ENCODE measurements at regions not wholly inside any gene's neighbourhood (a gene's known extent, or its start where the extent isn't known, plus 50 kb on each side); places are given as distances from the start of the nearest gene placed in this dataset.

DNA sequence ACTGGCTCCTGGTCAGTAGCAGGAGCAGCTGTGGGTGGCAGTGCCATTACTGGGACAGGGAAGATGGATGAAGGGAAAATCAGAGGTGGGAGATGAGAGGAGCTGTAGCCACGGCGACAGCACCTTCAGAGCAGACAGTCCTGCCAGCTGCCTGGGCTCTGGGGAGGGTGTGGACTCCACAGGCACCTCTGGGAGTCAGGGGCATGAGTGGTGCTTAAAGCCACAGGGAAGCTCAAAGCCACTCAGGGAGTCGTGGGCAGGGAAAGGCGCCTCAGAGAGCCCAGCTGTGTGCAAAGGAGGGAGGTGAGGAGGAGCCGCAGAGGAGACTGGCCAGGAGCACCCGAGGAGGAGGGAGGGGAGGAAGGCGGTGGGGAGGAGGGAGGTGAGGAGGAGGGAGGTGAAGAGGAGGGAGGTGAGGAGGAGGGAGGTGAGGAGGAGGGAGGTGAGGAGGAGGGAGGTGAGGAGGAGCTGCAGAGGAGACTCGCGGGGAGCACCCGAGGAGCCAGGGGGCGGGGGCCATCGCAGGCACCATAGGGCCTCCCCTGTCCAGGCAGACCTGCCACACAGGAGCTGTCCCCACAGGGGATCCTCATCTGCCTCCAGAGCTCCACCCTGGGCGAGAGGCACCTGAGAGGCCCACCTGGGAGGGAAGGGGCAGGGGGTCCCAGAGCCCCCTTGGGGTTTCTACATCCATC lies 977.6 kb downstream of the BRD1 start:
- DNase-seq, result no peak

DNA sequence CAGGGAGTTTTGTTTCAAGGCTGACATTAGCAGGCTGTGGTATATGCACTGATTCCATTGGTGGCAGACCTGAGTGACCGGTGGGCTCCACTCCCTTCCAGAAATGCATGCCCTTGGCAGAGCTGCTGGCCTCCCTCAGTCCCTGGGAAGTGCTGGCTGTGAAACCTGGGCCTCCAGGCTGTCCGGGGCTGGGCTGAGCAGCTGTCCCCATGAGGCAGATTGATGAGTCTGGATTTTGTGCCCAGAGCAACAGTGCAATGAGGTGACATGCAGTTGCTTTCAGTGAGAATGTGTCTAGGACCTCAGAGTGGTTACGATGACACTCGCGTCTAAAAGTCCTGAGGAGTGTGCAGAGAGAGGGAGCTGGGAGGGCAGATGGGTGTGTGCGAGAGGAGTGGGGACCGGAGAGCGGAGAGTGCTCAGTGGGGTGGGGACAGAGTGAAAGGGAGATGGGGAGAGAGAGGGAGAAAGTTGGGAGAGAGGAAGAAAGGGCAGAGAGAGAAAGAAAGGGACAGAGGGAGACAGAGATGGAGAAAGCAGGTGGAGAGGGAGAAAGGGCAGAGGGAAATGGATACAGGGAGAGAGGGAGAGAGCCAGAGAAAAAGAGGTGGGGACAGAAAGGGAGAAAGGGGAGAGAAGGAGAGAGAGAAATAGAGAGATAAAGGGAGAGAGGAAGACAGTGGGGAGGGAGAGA lies 978.3 kb downstream of the BRD1 start:
- no peak for DNase-seq

DNA sequence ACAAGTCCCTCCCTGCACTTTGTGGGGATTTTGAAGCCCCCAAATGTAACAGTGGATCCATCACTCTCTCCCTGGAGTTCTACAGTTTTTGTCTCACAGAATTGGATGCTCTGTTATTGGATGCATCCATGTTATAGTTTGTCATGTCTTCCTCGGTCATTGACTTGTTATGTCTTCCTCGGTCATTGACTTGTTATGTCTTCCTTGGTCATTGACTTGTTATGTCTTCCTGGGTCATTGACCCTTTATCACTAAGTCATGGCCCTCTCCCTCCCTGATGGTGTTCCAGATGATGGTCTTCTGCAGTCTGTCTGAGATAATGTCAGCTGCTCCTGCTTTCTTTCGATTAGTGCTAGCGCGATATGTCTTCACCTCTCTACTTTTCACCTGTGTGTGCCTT lies 981.5 kb downstream of the BRD1 start:
- no peak for DNase-seq

DNA sequence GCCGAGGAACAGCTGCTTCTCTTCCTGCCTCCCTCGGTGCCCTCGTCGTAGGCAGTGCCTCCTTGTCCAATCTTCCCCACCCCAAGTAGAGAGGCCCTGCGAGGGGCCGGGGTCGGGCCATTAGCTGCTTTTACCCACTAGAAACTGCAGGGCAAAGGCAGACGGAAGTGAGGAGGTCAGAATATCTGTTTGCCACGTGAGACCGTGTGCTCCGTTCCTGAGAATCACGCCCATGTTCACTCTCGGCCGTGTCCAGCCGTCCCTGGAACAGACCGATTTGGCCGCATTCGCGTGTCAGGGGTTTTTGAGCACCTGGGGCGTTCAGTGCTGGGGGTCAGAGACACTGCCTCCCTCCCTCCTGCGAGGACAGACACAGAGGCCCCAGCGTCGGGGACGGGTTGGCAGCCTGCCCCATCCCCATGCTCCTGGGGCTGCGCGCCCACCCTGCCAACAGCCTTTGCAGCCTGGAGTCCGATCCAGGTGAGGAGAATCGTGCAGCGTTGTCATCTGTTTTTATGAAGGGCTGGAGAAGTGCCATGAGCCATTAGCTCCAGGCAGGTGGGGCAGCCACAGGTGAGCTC lies 982.2 kb downstream of the BRD1 start:
- DNase-seq, result no peak

DNA sequence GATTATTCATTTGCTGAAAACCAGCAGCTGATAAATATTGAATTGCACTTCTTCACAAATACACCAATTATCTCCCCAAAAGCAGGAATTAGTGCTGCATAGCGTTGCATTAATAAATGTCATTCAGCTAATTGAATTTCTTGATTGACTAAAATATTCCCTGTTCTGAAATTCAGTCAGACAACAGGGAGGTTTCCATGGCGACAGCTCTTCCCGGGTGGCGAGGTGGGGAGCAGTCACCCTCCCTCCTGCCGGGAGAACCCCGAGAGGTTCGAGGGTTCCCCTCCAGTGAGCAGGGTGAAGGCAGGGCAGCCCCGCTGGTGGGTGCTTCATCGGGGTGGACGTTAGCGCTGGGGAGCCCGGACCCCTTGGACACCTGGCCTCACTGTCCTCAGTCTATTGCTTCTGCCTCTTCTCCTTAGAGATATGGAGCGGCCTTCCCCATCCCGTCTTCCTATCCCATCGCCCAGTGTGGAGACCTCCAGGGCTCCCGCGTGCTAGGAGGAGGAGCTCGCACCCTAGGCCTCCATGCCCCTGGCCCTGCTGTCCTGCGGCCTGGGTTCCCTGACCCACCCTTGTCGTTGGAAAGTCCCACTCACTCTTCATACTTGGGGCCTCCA lies 983.5 kb downstream of the BRD1 start:
- DNase-seq, result no peak

DNA sequence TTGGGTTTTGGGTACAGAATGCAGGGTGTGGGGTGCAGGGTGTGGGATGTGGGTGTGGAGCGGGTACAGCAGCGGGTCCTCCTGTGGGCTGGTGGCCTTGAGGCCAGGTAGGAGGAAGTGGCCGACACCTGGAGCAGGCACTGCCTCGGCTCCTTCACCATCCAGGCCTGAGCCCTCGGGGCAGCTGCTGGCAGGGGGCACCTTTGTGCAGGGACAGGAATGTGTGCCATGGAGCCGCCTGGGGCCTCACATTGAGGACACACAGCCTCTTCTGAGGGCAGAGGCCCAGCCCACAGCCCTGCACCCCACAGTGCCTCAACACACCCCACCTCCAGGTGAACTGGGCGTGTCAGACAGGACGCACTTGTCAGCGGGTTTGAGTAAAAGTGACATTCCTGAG lies 984.0 kb downstream of the BRD1 start:
- DNase-seq, result no peak

DNA sequence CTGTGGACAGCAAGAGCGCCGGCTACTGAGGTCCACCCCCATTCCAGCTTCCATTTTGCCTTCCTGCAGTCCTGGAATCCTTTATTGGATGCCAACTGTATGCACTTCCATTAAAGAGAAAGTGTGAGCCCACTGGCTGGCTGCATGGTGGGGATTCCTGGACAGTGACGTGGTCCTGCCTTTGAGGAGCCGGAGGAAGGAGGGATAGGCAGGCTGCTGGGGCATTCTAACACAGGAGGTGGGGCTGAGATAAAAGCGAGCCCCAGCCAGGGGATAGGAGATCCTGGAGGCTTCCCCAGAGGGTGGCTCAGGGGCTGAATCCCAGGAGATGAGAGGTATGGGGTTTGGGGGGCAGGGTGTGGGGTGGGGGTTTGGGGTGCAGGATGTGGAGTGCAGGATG lies 984.7 kb downstream of the BRD1 start:
- DNase-seq, result no peak

DNA sequence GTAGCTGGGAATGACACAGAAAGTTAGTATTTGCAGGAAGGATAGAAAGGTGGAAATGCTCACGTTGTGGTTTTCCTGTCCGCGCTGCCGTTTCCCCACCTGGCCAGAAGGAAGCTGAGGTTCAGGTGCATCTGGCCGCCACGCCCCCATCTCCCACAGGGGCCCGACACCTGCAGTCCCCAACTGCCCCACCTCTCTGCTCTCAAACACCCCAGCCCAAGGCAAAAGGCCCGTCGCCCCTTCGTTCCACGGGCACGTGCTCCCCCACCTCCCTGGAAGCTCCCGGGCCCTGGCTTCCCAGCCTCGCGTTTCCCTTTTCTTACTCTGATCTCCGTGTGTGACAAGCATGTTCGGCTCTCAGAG lies 985.1 kb downstream of the BRD1 start:
- no peak for DNase-seq

DNA sequence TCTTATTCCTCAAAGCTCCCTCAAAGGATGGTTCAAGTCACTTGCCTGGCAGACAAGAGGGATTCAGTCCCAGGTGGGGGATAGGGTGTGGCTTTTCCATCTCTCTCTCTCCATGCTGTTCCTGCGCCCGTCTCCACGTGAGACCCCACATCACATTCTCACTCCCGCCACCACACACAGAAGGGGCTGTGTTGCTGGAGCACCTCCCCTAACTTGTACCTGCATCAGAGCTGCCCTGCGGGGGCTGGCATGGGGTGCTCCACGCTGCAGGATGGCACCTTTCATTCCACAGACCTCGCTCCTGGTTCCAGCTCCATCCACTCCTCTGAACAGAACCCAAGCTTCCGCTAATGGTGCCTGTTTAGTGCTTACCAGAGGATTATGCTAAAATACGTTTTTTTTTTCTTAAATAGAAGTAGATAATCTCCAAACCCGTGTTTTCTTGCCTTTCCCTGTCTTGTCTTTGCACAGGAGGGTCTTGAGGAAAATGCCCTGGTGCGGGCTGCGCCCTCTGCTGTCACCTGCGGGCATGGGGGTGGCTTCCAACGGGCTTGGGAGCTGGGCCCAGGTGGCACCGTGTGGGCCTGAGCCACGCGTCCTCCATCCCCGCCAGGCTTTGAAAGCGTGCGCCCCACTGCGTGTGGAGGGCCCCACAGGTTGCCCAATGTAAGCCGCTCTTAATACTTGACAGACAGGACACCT lies 985.6 kb downstream of the BRD1 start:
- no peak for DNase-seq

DNA sequence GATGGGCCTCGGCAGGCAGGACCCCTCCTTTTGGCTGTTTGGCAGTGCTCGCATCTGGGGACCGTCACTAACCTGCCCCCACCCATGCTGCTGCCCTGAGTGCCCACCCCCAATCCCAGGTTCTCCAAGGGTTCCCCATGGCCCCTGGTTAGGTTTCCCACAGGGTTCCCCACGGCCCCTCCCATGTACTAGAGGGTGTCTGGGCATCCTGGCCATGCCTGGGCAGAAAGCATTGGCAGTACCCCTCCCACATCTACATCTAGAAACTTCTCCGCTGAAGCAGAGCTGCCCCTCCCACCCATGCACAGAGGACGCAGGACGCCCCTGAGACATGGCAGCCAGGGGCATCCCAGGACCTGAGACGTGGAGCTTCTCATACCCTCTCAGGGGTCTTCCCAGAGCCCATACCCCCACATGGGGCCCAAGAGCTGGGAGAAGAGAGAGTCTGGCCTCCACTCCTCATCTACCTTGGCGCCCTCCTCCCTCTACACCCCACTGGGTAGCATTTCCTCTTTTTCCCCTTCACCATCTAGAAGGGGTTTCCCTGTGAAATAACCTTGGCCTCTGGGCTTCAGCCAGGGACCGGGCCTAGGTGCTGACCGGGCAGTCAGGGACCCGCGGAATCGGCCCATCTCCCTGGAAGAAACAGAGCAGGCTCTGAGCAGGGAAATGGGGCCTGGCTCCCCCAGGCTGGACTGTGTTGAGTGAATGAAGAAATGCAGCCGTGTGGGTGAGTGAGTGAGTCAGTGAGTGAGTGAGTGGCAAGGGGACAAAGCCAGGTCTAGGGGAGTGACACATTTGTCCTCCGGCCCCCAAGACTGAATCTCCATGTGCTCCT lies 987.3 kb downstream of the BRD1 start:
- no peak for DNase-seq

DNA sequence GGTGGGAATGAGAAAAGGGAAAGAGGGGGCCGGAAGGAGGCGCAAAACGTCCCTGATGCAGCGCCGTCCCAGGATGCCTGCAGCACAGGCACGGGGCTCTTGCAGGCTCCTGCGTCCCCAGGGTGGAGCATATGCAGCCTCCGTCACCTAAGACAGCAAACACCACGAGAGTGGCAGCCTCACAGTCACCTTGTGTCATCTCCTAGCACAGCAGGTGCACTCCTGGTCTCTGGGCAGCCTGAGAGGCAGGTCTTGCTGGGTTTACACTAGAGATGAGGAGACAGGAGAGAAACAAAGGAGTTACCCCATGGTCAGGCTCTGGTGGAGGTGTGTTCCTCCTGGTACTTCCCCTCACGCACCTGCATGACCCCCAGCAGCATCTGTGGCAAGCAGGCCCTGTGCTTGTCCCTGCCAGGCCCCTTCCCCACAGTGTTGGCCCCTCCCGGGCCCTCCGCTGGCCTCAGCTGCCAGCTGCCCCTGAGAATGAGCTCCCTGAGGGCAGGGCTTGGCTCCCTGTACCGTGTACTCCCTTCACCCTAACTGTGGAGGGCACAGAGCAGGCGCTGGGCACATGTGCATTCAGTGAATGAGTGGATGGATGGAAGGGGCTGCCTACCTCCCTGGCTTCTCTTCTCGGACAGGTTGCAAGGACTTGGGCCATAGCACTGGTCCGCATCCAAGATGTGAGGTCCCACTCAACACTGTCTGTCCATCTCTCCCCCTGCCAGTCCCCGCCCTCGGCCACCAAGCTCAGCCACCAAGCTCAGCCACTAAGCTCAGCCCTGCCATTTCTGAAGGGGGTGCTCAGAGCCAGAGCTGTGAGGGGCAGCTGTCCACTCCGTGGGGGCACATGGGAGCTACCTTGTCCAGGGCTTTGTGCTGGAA lies 988.6 kb downstream of the BRD1 start:
- DNase-seq, result no peak

DNA sequence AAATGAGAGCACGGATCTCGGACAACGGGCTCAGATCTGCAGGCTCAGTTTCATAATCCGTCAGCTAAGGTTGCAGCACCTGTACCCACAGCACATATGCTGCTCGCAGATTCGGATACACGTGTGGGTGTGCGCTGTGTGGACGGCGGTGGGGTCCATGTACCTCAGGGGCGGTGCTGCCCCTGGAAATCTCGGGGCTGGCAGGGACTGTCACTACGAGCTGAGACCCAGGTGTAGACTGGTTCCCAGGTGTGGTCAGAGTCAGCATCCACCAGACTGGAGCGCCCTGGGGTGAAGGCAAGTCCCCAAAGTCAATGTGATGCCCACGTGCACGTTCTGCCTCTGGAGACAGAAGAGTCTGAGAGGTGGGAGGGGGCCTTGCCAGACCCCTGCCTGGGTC lies 989.3 kb downstream of the BRD1 start:
- DNase-seq, result no peak

DNA sequence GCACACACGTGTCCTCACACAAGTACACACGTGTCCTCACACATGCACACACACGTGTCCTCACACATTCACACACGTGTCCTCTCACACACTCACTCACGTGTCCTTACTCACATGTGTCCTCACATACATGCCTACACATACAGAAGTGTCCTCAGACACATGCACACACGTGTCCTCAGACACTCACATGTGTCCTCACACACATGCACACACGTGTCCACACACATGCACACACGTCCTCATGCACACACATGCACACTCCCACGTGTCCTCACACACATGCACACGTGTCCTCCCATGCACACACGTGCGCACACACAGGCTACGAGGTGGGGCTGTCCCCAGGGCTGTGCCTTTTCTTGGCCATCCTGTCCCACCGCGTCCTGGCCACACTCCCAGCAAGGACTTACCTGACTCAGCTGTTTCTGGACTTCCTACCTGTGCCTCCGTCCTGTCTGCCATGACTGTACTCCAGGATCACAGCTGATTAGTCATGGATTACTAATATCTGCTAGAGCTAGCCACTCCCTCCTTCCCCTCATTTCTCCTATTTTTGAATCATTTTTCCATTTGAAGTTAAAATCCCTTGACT lies 990.2 kb downstream of the BRD1 start:
- no peak for DNase-seq

DNA sequence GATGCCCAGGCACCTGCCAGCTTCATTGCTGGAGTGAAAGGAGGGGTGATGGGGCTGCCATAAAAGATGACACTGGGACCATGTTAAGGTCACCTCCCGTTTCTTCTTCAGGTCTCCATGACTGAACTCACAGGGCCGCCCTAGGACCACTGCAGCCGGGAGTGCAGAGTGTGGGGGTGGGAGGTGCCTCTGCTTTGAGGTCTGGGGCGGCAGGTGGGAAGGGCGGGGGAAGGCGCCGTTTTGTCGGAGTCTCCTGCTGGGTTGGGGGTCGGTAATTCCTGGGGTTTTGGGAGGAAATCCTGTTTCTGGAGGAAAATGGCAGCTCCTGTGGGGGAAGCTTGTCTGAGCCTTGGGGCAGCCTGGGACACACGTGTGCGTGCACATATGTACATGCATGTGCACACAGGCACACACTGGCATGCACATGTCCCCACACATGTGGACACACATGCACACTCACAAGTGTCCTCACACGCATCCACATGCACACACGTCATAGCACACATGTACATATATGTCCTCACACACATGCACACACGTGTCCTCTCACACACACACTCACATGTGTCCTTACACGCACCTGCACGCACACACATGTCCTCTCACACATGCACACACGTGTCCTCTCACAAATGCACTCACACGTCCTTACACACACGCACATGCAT lies 990.9 kb downstream of the BRD1 start:
- no peak for DNase-seq

DNA sequence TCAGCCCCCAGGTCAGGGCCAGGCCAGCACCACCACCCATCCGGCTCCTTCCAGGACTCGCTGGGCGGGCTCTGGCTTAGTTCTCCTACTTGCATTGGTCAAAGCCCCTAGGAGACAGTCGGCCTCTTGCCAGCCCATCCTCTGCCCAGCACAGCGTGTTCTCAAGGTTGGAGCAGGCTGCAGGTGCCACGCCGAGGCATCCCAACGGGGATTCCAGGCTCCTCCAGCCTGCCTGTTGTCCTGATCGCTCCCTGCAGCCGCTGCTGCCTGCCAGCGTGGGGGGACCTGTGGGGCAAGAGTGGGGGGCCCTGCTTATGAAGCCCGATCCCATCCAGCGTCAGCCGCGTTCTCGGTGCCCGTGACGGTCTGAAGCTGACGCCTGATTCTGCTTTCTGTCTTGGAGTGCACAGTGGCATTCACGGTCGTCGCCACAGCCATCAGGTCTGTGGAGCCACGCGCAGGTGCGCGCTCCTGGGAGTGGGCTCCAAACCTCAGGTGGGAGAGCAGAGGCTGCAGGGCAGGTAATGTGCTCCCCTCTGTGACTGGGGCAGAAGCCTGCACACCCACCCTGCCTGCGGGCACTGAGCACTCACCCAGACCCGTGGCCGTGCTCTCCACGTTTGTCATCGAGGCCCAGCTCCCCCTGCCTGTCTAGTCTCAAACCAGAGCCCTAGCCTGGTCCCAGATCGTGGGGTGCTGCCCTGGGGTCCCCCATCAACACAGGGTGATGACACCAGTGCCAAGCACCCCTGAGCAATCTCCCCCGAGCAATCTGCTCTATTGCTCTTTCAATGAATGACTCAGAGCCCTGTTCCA lies 991.6 kb downstream of the BRD1 start:
- no peak for DNase-seq

DNA sequence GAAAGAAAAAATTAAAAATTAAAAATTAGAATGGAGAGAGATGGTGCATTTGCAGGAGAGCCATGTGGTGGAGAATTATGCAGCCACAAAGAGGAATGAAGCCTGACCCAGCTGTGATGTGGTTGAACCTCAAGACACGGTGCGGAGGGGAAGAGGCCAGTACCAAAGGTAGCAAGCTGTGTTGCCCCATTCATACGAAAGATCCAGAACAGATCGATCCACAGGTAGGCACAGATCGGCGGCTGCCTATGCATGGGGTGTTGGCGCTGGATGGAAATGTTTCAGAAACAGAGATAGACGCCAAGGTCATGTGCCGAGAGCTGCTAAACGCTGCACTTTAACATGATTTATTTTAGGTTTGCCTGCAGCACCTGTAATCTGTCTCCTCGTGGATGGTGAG lies 992.3 kb downstream of the BRD1 start:
- DNase-seq, result no peak

DNA sequence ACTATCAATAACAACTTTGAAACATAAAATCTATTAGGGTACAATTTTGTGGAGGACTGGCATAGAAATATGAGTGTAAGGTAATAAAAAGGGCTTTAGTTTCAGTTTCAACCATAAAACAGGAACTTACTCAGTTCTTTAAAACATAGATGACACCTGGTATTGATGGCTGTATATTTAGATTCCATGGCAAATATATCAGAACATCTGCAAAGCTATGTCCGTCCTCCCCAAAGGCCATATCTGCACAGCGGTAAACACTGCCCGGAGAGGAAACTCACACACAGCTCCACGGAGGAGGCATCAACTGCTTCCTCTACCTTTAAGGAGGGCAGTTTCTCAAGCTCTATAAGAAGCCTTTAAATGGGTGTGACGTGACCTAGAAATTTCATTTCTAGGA lies 993.3 kb downstream of the BRD1 start:
- DNase-seq, result no peak

DNA sequence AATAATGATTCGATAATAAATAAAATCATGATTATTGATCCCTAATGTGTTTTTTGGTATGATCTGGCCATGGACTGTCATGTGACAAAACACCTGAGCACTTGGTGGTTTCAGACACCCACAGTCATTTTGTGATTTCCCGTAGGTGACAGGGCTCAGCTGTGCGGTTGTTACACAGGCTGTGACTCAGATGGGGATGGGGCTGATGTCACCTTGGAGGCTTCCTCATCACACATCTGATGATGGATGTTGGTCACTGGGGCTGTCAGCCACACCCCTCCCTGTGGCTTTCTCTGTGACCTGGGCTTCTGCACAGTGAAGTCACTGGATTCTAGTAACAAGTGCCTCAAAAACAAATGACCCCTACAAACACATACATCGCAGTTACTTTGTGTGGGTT lies 995.1 kb downstream of the BRD1 start:
- DNase-seq, result no peak

DNA sequence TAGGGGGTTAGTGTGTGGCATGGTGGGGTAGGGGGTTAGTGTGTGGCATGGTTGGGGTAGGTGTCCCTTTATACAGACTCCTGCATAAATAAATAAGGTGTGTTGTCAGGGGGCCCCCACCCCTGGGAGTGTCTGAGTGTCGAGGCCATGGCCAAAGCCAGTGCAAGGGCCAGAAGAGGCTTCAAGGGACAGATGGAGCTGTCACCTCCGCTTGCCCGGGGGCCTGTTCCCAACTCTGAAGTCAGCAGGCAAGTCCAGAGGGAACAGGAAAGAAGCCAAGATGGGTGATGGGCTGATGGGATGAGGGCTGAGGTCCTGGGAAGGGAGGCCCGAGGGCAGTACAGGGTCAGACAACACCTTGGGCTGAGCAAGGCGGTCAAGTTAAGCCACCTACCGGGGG lies 997.8 kb downstream of the BRD1 start:
- DNase-seq, result no peak

DNA sequence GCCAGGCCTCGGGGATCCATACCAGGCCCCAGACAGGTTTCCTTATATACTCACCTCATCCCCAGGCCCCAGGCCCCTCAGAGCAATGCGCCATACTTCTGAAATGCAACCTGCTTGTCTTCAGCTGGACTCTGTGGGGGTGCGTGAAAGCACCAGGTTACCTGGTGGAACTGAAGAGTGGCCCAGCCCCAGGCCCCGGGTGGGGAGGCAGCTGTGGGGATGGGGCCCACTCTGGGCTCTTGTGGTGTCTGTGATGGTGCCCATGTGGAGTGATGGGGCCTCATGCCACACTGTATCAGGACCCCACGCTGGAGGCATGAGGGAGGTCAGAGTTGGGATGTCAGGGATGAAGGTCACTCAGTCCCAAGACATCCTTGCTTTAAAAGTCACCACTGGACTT lies 999.0 kb downstream of the BRD1 start:
- DNase-seq, result no peak

Measured in inflammatory macrophage treated with lipopolysaccharide for 4 hours (primary cell).